ENCODE measurements at regions not wholly inside any gene's neighbourhood (a gene's known extent, or its start where the extent isn't known, plus 50 kb on each side); places are given as distances from the start of the nearest gene placed in this dataset.

- CTCF ChIA-PET = no interaction called here
- TF ChIP-seq NFRKB (IDR thresholded peaks at IDR 0.05) (no peak), FOXK2 (IDR thresholded peaks at IDR 0.05) (no peak), ELF4 (IDR thresholded peaks at IDR 0.05) (no peak), FOXM1 (IDR thresholded peaks at IDR 0.05; ENCODE audit: borderline replicate concordance) (no peak), HDGF (IDR thresholded peaks at IDR 0.05; ENCODE audit: borderline replicate concordance) (no peak), SUZ12 (IDR thresholded peaks at IDR 0.05) (no peak), SP1 (IDR thresholded peaks at IDR 0.05) (no peak), BHLHE40 (IDR thresholded peaks at IDR 0.05; ENCODE audit: borderline replicate concordance) (no peak), ARNT (IDR thresholded peaks at IDR 0.05) (no peak), FOXA1 (IDR thresholded peaks at IDR 0.05) (no peak), CTBP1 (IDR thresholded peaks at IDR 0.05; ENCODE audit: borderline replicate concordance) (no peak), L3MBTL2 (conservative IDR thresholded peaks at IDR 0.05) (no peak), ZNF384 (IDR thresholded peaks at IDR 0.05) (no peak), LEF1 (IDR thresholded peaks at IDR 0.05; ENCODE audit: borderline replicate concordance) (no peak), PKNOX1 (IDR thresholded peaks at IDR 0.05) (no peak), TARDBP (IDR thresholded peaks at IDR 0.05) (no peak)
- POLR2A ChIA-PET = interaction anchor here (0.7 kb wide), 1 partner anchor 10 kb away, joined by 3 read pairs; no protein-coding TSS in a partner anchor
- DNase-seq (ENCODE audit: extremely low spot score) = no peak
Observed at GRCh38 chr6:26264547-26264946, 100.5 kb upstream of the BTN3A2 start.

GRCh38 chr6:26267083-26267589 is 97.9 kb upstream of the BTN3A2 start:
- POLR2A ChIA-PET = interaction anchor here (0.6 to 1.9 kb wide), 4 partner anchors 17 to 1431 kb away, joined by 3 to 6 read pairs (median 4); a partner anchor contains a TSS
- no peak for DNase-seq (ENCODE audit: extremely low spot score)
- CTCF ChIA-PET = interaction anchor here (0.6 kb wide), 1 partner anchor 205 kb away, joined by 3 read pairs; no protein-coding TSS in a partner anchor
- TF ChIP-seq L3MBTL2 (conservative IDR thresholded peaks at IDR 0.05) = no peak
- no peak for TF ChIP-seq NFRKB (IDR thresholded peaks at IDR 0.05)
- no peak for TF ChIP-seq HDGF (IDR thresholded peaks at IDR 0.05; ENCODE audit: borderline replicate concordance)
- no peak for TF ChIP-seq BHLHE40 (IDR thresholded peaks at IDR 0.05; ENCODE audit: borderline replicate concordance)
- TF ChIP-seq FOXM1 (IDR thresholded peaks at IDR 0.05; ENCODE audit: borderline replicate concordance) = no peak
- TF ChIP-seq PKNOX1 (IDR thresholded peaks at IDR 0.05) = no peak
- no peak for TF ChIP-seq TARDBP (IDR thresholded peaks at IDR 0.05)
- TF ChIP-seq CTBP1 (IDR thresholded peaks at IDR 0.05; ENCODE audit: borderline replicate concordance) = no peak
- no peak for TF ChIP-seq ARNT (IDR thresholded peaks at IDR 0.05)
- TF ChIP-seq ZNF384 (IDR thresholded peaks at IDR 0.05) = no peak
- TF ChIP-seq LEF1 (IDR thresholded peaks at IDR 0.05; ENCODE audit: borderline replicate concordance) = no peak
- no peak for TF ChIP-seq FOXA1 (IDR thresholded peaks at IDR 0.05)
- TF ChIP-seq SUZ12 (IDR thresholded peaks at IDR 0.05) = no peak
- TF ChIP-seq ELF4 (IDR thresholded peaks at IDR 0.05) = no peak
- no peak for TF ChIP-seq SP1 (IDR thresholded peaks at IDR 0.05)

GRCh38 chr6:26268659-26269402 is 96.2 kb upstream of the BTN3A2 start:
- TF ChIP-seq CTBP1 (IDR thresholded peaks at IDR 0.05; ENCODE audit: borderline replicate concordance) = no peak
- no peak for TF ChIP-seq LEF1 (IDR thresholded peaks at IDR 0.05; ENCODE audit: borderline replicate concordance)
- TF ChIP-seq SP1 (IDR thresholded peaks at IDR 0.05) = no peak
- TF ChIP-seq ELF4 (IDR thresholded peaks at IDR 0.05) = no peak
- TF ChIP-seq NFRKB (IDR thresholded peaks at IDR 0.05) = no peak
- no peak for TF ChIP-seq PKNOX1 (IDR thresholded peaks at IDR 0.05)
- ChIA-PET POLR2A (interaction anchor here (1.3 kb wide), 1 partner anchor 18 kb away, joined by 5 read pairs; a partner anchor contains a TSS), CTCF (no interaction called here)
- no peak for DNase-seq (ENCODE audit: extremely low spot score)

GRCh38 chr6:26269531-26270485 is 95.2 kb upstream of the BTN3A2 start:
- POLR2A ChIA-PET = interaction anchor here (0.6 to 1.4 kb wide), 4 partner anchors 15 to 53 kb away, joined by 3 to 5 read pairs (median 4); a partner anchor contains a TSS
- no peak for TF ChIP-seq FOXA1 (IDR thresholded peaks at IDR 0.05)
- no peak for TF ChIP-seq SP1 (IDR thresholded peaks at IDR 0.05)
- TF ChIP-seq LEF1 (IDR thresholded peaks at IDR 0.05; ENCODE audit: borderline replicate concordance) = no peak
- no peak for TF ChIP-seq PKNOX1 (IDR thresholded peaks at IDR 0.05)
- TF ChIP-seq TARDBP (IDR thresholded peaks at IDR 0.05) = no peak
- TF ChIP-seq BHLHE40 (IDR thresholded peaks at IDR 0.05; ENCODE audit: borderline replicate concordance) = no peak
- no peak for TF ChIP-seq CTBP1 (IDR thresholded peaks at IDR 0.05; ENCODE audit: borderline replicate concordance)
- no peak for TF ChIP-seq SUZ12 (IDR thresholded peaks at IDR 0.05)
- no peak for TF ChIP-seq FOXM1 (IDR thresholded peaks at IDR 0.05; ENCODE audit: borderline replicate concordance)
- TF ChIP-seq FOXK2 (IDR thresholded peaks at IDR 0.05) = no peak
- TF ChIP-seq ELF4 (IDR thresholded peaks at IDR 0.05) = no peak
- TF ChIP-seq ARNT (IDR thresholded peaks at IDR 0.05) = no peak
- TF ChIP-seq ZNF384 (IDR thresholded peaks at IDR 0.05) = no peak
- TF ChIP-seq HDGF (IDR thresholded peaks at IDR 0.05; ENCODE audit: borderline replicate concordance) = no peak
- no peak for TF ChIP-seq L3MBTL2 (conservative IDR thresholded peaks at IDR 0.05)
- TF ChIP-seq NFRKB (IDR thresholded peaks at IDR 0.05) = no peak
- CTCF ChIA-PET = no interaction called here
- no peak for DNase-seq (ENCODE audit: extremely low spot score)

All from HEK293T (cell line).